Stomach (tissue), 4 donors: ENCODE measurements at regions not wholly inside any gene's neighbourhood (a gene's known extent, or its start where the extent isn't known, plus 50 kb on each side); places are given as distances from the start of the nearest gene placed in this dataset.

Experiments used
- CTCF ChIP-seq, 7 experiments: fragments of 450-650 bp in 4 of 7; fragments of 200-600 bp in 3 of 7; sonication (generic) in 3 of 7; IDR thresholded peaks; one replicate each; pipeline ENCODE4 v1.5.1; 2016 to 2019; ENCODE audit warnings: antibody characterized with exemption in 7 of 7, control low read depth in 2 of 7, mild to moderate bottlenecking in 1 of 7
- EP300 ChIP-seq: sonication (generic); formaldehyde crosslinking; IDR thresholded peaks from one replicate; pipeline ENCODE4 v1.6.1; 2017; ENCODE audit warnings: antibody characterized with exemption
- POLR2A ChIP-seq, 4 donors: fragments of 450-650 bp; IDR thresholded peaks; one replicate each; pipeline ENCODE4 v1.6.1; 2016; ENCODE audit warnings: antibody characterized with exemption in 4 of 4, control low read depth in 2 of 4, mild to moderate bottlenecking in 1 of 4, moderate library complexity in 1 of 4
- POLR2AphosphoS5 ChIP-seq, 3 donors: sonication (generic); formaldehyde crosslinking; IDR thresholded peaks; one replicate each; pipeline ENCODE4 v1.6.1; 2016; ENCODE audit warnings: antibody characterized with exemption in 3 of 3

DNA sequence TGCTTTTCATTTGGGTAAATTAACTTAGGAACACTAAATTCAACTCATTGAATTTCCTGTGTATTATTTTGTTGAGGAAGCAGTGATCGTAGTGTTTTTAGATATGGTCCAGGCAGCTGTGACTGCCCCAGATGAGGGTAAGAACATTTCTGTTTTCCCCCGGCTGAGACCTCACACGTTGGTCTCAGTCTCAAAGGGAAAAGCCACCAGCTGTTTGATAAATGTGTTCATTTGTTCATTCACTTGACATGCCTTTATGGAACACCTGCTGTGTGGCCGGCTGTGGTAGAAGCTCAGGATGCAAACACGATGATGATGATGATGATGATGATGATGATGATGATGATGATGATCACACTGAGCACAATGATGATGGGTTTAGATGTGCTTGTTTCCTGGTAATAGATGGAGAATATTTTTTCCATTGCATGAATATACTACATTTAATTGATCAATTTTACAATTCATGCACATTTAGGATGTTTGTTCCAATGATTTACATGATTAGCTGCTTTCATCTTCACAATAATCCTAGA is 125.6 kb upstream of the ZNF32 start:
- TF ChIP-seq EP300 (no peak), CTCF (IDR thresholded peaks at IDR 0.05) (no peak), POLR2AphosphoS5 (IDR thresholded peaks at IDR 0.05) (no peak), POLR2A (IDR thresholded peaks at IDR 0.05) (no peak)
